Cardiac muscle cell (in vitro differentiated cells and primary cell): ENCODE measurements at regions not wholly inside any gene's neighbourhood (a gene's known extent, or its start where the extent isn't known, plus 50 kb on each side); places are given as distances from the start of the nearest gene placed in this dataset.
A peak's percentile ranks its signal among the peaks of the same experiment; 100 is the strongest.

Experiments used
- DNase-seq, 2 donors: peaks; one replicate each; pipeline versions ENCODE4 v3.0.0 to v3.0.0-alpha.2; 2010 to 2017; ENCODE audit warnings: low read depth in 1 of 2, low spot score in 1 of 2
- H3K27ac ChIP-seq: fragments of 200-600 bp; sonication (generic); 2 replicates; pipeline ENCODE4 v1.5.1; 2016
- H3K27me3 ChIP-seq: fragments of 200-600 bp; sonication (generic); 2 replicates; pipeline ENCODE4 v1.6.0; 2016; ENCODE audit warnings: control low read depth
- H3K36me3 ChIP-seq: fragments of 200-600 bp; sonication (generic); 2 replicates; pipeline ENCODE4 v1.5.1; 2016; ENCODE audit warnings: control low read depth
- H3K4me1 ChIP-seq: fragments of 200-600 bp; sonication (generic); 2 replicates; pipeline ENCODE4 v1.8.1; 2017; ENCODE audit warnings: low read depth, mild to moderate bottlenecking, mixed run types
- H3K4me3 ChIP-seq: fragments of 200-600 bp; sonication (generic); 2 replicates; pipeline ENCODE4 v1.5.1; 2016; ENCODE audit warnings: mild to moderate bottlenecking
- H3K9me3 ChIP-seq: fragments of 200-600 bp; sonication (generic); 2 replicates; pipeline ENCODE4 v1.5.1; 2017; ENCODE audit warnings: low read depth, mild to moderate bottlenecking, control low read depth
- CTCF ChIP-seq: IDR thresholded peaks from 2 replicates; pipeline ENCODE4 v1.5.1; 2012; ENCODE audit warnings: low read depth, mild to moderate bottlenecking, low read length

- Histone ChIP-seq H3K9me3 (no peaks in the 10 kb centered on the region), H3K27ac (no peak overlapping the region), H3K36me3 (no peaks in the 10 kb centered on the region), H3K4me1 (peaks cover 4% of the 10 kb centered on the region), H3K27me3 (no peaks in the 10 kb centered on the region), H3K4me3 (no peak overlapping the region)
- TF ChIP-seq CTCF: no peak
- DNase-seq: no peak
These were observed 142.7 kb upstream of the CREB1 start for GRCh38 chr2:207387001-207387571.

GRCh38 chr2:207390302-207391095, 139.3 kb upstream of the CREB1 start:
- no peak overlapping the region for H3K4me3 ChIP-seq
- no peaks in the 10 kb centered on the region for H3K36me3 ChIP-seq
- no peak for TF ChIP-seq CTCF
- H3K27me3 ChIP-seq: no peaks in the 10 kb centered on the region
- DNase-seq: no peak
- H3K4me1 ChIP-seq: peaks cover 7% of the 10 kb centered on the region
- no peak overlapping the region for H3K27ac ChIP-seq
- H3K9me3 ChIP-seq: no peaks in the 10 kb centered on the region

DNA sequence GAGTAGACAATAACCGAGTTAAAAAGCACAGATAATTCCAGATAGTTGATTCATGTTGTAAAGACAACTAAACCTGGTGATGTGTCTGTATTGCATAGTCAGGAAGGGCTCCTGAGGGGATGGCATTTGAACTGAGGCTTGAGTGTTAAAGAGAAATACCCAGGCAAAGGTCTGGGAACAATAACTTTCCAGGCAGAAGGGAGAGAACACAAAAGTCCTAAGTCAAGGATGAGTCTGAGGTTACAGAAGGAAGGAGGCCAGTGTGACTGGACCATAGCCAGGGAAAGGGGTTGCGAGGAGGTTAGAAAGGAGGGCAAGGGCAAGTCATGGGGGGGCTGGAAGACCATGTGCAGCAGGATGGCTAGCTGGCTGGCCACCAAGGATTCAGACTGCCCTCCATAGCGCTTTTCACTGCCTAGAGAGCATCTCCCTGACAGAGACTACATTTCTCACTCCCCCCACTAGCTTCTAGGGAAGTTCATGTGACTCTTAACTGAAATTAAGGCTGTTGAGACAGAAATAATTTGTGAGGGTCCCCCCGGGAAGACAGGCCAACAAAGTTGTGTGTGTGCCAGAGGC, 135.5 kb upstream of the CREB1 start:
- DNase-seq: peak in 1 of 2 donors; percentile 55
- no peaks in the 10 kb centered on the region for H3K9me3 ChIP-seq
- no peak for TF ChIP-seq CTCF
- H3K4me1 ChIP-seq: peaks cover 28% of the 10 kb centered on the region
- no peak overlapping the region for H3K4me3 ChIP-seq
- H3K27me3 ChIP-seq: no peaks in the 10 kb centered on the region
- H3K36me3 ChIP-seq: no peaks in the 10 kb centered on the region
- no peak overlapping the region for H3K27ac ChIP-seq

GRCh38 chr2:207394812-207395534, 134.8 kb upstream of the CREB1 start:
- peaks cover 28% of the 10 kb centered on the region for H3K4me1 ChIP-seq
- no peak for TF ChIP-seq CTCF
- H3K4me3 ChIP-seq: no peak overlapping the region
- H3K27me3 ChIP-seq: no peaks in the 10 kb centered on the region
- H3K9me3 ChIP-seq: no peaks in the 10 kb centered on the region
- H3K36me3 ChIP-seq: no peaks in the 10 kb centered on the region
- DNase-seq: peak; percentile 38 to 98
- no peak overlapping the region for H3K27ac ChIP-seq

DNA sequence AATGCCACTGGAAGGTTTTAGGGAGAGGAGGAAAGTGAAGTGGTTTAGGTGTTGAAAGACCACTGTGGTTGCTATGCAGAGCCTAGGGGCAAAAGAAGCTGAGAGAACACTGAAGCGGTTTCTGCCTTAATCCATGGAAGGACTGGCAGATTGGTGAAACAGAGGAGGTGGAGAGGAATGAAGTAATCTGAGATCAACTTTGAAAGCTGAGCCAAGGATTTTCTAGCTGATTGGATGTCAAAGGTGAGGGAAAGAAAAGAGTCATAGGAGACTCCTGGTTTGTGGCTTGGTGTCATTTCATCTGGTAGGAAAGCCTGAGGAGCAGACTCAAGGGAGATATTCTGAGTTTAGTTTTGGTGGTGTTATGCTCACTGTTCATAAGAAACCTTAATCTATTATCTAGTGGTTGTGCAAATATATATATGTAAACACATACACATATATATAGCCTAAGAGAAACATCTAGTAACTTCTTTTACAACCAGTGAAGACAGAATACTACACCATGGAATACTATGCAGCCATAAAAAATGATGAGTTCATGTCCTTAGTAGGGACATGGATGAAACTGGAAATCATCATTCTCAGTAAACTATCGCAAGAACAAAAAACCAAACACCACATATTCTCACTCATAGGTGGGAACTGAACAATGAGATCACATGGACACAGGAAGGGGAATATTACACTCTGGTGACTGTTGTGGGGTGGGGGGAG, 134.1 kb upstream of the CREB1 start:
- no peak for TF ChIP-seq CTCF
- Histone ChIP-seq H3K4me1 (peaks cover 28% of the 10 kb centered on the region), H3K9me3 (no peaks in the 10 kb centered on the region), H3K4me3 (no peak overlapping the region), H3K27ac (no peak overlapping the region), H3K27me3 (no peaks in the 10 kb centered on the region), H3K36me3 (no peaks in the 10 kb centered on the region)
- DNase-seq: peak in 1 of 2 donors; percentile 23
